Endothelial cell of umbilical vein (primary cell): ENCODE measurements at regions not wholly inside any gene's neighbourhood (a gene's known extent, or its start where the extent isn't known, plus 50 kb on each side); places are given as distances from the start of the nearest gene placed in this dataset.

ENCODE experiments used
- BruUV-seq: library from RNA; stranded (reverse); fragments of 400-500 nt; replicated peaks from 2 replicates; lab custom pipeline; 2021; lab: Mats Ljungman, UMichigan
- CTCF ChIA-PET: fragments of 300-600, 350-600 bp; sonication (Branson Sonifier 250); formaldehyde crosslinking; loops from one replicate; lab custom pipeline; 2021; ENCODE audit warnings: antibody characterized with exemption, inconsistent platforms; lab: Charles Lee
- POLR2A ChIA-PET: fragments of 300-600, 350-600 bp; sonication (Branson Sonifier 250); formaldehyde crosslinking; loops from one replicate; lab custom pipeline; 2021; ENCODE audit warnings: antibody characterized with exemption, inconsistent platforms; lab: Charles Lee
- DNase-seq: peaks from one replicate; pipeline ENCODE4 v3.0.0-alpha.2; 2011; ENCODE audit warnings: low read depth, low spot score
- FAIRE-seq: peaks from 2 replicates; lab custom pipeline; 2011; peaks lifted over from hg19 to GRCh38; lab: Jason Lieb, UNC
- H2AFZ ChIP-seq: 2 replicates; pipeline ENCODE4 v1.6.0; 2012; ENCODE audit warnings: low read depth, low read length, control low read depth, inconsistent platforms
- H3K27ac ChIP-seq: 2 replicates; pipeline ENCODE4 v1.5.1; 2011; ENCODE audit warnings: low read depth, mild to moderate bottlenecking, control low read depth, low read length, moderate library complexity; ENCODE audit not compliant: insufficient read depth
- H3K27me3 ChIP-seq, 2 experiments: 2 replicates each; pipeline versions ENCODE4 v1.6.0 to v1.6.1; 2011; ENCODE audit warnings: low read length in 2 of 2, mixed read lengths in 1 of 2; ENCODE audit not compliant: control insufficient read depth in 2 of 2, insufficient read depth in 2 of 2
- H3K36me3 ChIP-seq, 2 experiments: 2 replicates in 1 of 2; 3 replicates in 1 of 2; pipeline ENCODE4 v1.5.1; 2011; ENCODE audit warnings: low read length in 2 of 2, mild to moderate bottlenecking in 1 of 2, moderate library complexity in 1 of 2; ENCODE audit not compliant: control insufficient read depth in 2 of 2, insufficient read depth in 2 of 2; ENCODE audit errors: extremely low read depth in 1 of 2
- H3K4me1 ChIP-seq: 3 replicates; pipeline ENCODE4 v1.5.1; 2011; ENCODE audit warnings: mild to moderate bottlenecking, low read length; ENCODE audit not compliant: control insufficient read depth, insufficient read depth; ENCODE audit errors: extremely low read depth
- H3K4me2 ChIP-seq: 2 replicates; pipeline ENCODE4 v1.6.1; 2011; ENCODE audit warnings: low read length, control low read depth, mixed read lengths; ENCODE audit not compliant: insufficient read depth
- H3K4me3 ChIP-seq, 3 experiments: fragments of 200-600 bp in 1 of 3; sonication (generic), shearing (Covaris generic) in 1 of 3; replicated peaks in 1 of 3; 2 replicates each; pipeline ENCODE4 v1.5.1; 2011 to 2016; ENCODE audit warnings: control low read depth in 3 of 3, low read length in 3 of 3, mild to moderate bottlenecking in 2 of 3, inconsistent platforms in 1 of 3, low read depth in 1 of 3, moderate library complexity in 1 of 3; ENCODE audit not compliant: insufficient read depth in 1 of 3
- H3K79me2 ChIP-seq: 2 replicates; pipeline ENCODE4 v1.6.0; 2012; ENCODE audit warnings: low read length, inconsistent platforms; ENCODE audit not compliant: control insufficient read depth, insufficient read depth
- H3K9ac ChIP-seq: replicated peaks from 2 replicates; pipeline ENCODE3; 2011; ENCODE audit warnings: low read length, control low read depth; ENCODE audit not compliant: insufficient read depth; ENCODE audit errors: extremely low read depth
- H3K9me1 ChIP-seq: replicated peaks from 3 replicates; pipeline ENCODE4 v1.6.0; 2011; ENCODE audit warnings: mild to moderate bottlenecking, low read length; ENCODE audit not compliant: control insufficient read depth, insufficient read depth; ENCODE audit errors: extremely low read depth
- H3K9me3 ChIP-seq: replicated peaks from 2 replicates; pipeline ENCODE4 v1.5.1; 2012; ENCODE audit warnings: low read length, inconsistent platforms; ENCODE audit not compliant: control insufficient read depth, insufficient read depth
- H4K20me1 ChIP-seq: replicated peaks from 2 replicates; pipeline ENCODE3; 2011; ENCODE audit warnings: mild to moderate bottlenecking, low read length; ENCODE audit not compliant: control insufficient read depth, insufficient read depth; ENCODE audit errors: extremely low read depth
- EZH2 ChIP-seq: IDR thresholded peaks from 2 replicates; pipeline ENCODE4 v1.6.1; 2012; ENCODE audit warnings: borderline replicate concordance, low read depth, mild to moderate bottlenecking, moderate library complexity, low read length, inconsistent platforms; ENCODE audit not compliant: severe bottlenecking
- FOS ChIP-seq: IDR thresholded peaks from 2 replicates; pipeline ENCODE4 v1.6.1; 2011; ENCODE audit warnings: mild to moderate bottlenecking, low read length, moderate library complexity, borderline replicate concordance; ENCODE audit not compliant: insufficient read depth
- GATA2 ChIP-seq: IDR thresholded peaks from 2 replicates; pipeline ENCODE4 v1.7.0; 2011; ENCODE audit warnings: low read depth, mild to moderate bottlenecking, moderate library complexity, mixed read lengths, low read length; ENCODE audit not compliant: insufficient read length, insufficient read depth
- JUN ChIP-seq: IDR thresholded peaks from 2 replicates; pipeline ENCODE4 v1.6.1; 2011; ENCODE audit warnings: borderline replicate concordance, low read depth; ENCODE audit not compliant: insufficient read length, insufficient read depth
- MYC ChIP-seq: IDR thresholded peaks from one replicate; pipeline ENCODE4 v1.6.1; 2011; ENCODE audit warnings: mild to moderate bottlenecking, low read depth, low read length
- POLR2A ChIP-seq: IDR thresholded peaks from 2 replicates; pipeline ENCODE4 v1.6.1; 2012; ENCODE audit warnings: low read depth, mild to moderate bottlenecking, control low read depth, low read length
- POLR2AphosphoS5 ChIP-seq: IDR thresholded peaks from 2 replicates; pipeline ENCODE4 v1.6.1; 2012; ENCODE audit warnings: low read depth, mild to moderate bottlenecking, control low read depth, low read length, moderate library complexity; ENCODE audit not compliant: insufficient read depth
- dilution Hi-C: fragments of 300-500 bp; cut with MboI; formaldehyde crosslinking; loops from one replicate; pipeline ENCODE4 v1.15.0; 2019; ENCODE audit warnings: low sequenced_read_pairs; ENCODE audit not compliant: extremely low pct_ligation_motif_present
- intact Hi-C: fragments of 100-400 bp; cut with micrococcal nuclease; formaldehyde crosslinking; loops from one replicate; pipeline ENCODE4 v1.10.0; 2022
- TF ChIP-seq, protein P1 (sequence below), 2 donors: IDR thresholded peaks; 1 replicate in 1 of 2; 2 replicates in 1 of 2; pipeline ENCODE4 v1.5.1; 2011; ENCODE audit warnings: low read length in 2 of 2, mild to moderate bottlenecking in 2 of 2, moderate library complexity in 2 of 2, control low read depth in 1 of 2, inconsistent platforms in 1 of 2, low read depth in 1 of 2; ENCODE audit not compliant: insufficient read depth in 1 of 2; ENCODE audit errors: extremely low read depth in 1 of 2
- TF ChIP-seq, protein P2 (sequence below): IDR thresholded peaks from 2 replicates; pipeline ENCODE4 v1.6.1; 2011; ENCODE audit not compliant: insufficient read depth, insufficient read length

DNA sequence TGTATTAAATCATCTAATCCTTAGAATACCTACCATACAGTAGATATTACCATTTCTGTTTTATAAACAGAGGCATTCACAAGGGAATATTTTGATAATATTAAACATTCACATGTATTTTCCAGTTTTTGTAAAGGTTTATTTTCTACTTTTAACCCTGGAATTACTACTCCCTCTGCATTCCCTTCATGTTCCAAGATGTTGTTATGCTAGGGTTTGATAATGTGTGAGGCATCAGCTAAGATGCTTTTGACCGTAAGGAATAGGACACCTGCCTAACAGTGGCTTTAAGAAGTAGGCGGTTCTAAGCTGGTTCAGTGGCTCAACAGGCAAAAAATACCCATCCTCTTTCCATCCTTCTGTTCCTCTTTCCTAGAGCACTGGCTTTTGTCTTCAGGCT, 131.9 kb upstream of the USP24 start:
- no peaks in the 10 kb centered on the region for H3K9me1 ChIP-seq
- H2AFZ ChIP-seq = no peak overlapping the region
- FAIRE-seq (no peak), DNase-seq (no peak)
- H3K27ac ChIP-seq = no peak overlapping the region
- no peaks in the 10 kb centered on the region for H3K36me3 ChIP-seq
- no TSS peak for BruUV-seq
- H3K4me1 ChIP-seq = no peaks in the 10 kb centered on the region
- ChIA-PET POLR2A (no interaction called here), CTCF (interaction anchor here (0.7 to 1.7 kb wide), 5 partner anchors 9 to 70 kb away, joined by 3 to 7 read pairs (median 4); no protein-coding TSS in a partner anchor)
- no peaks in the 10 kb centered on the region for H4K20me1 ChIP-seq
- dilution Hi-C loops (no loop called here), intact Hi-C loops (no loop called here)
- H3K79me2 ChIP-seq = no peaks in the 10 kb centered on the region
- no peaks in the 10 kb centered on the region for H3K27me3 ChIP-seq
- no peak overlapping the region for H3K4me3 ChIP-seq
- TF ChIP-seq EZH2 = no peak
- TF ChIP-seq JUN = no peak
- no peak for TF ChIP-seq FOS
- no peak for TF ChIP-seq MYC
- TF ChIP-seq, protein P1, sequence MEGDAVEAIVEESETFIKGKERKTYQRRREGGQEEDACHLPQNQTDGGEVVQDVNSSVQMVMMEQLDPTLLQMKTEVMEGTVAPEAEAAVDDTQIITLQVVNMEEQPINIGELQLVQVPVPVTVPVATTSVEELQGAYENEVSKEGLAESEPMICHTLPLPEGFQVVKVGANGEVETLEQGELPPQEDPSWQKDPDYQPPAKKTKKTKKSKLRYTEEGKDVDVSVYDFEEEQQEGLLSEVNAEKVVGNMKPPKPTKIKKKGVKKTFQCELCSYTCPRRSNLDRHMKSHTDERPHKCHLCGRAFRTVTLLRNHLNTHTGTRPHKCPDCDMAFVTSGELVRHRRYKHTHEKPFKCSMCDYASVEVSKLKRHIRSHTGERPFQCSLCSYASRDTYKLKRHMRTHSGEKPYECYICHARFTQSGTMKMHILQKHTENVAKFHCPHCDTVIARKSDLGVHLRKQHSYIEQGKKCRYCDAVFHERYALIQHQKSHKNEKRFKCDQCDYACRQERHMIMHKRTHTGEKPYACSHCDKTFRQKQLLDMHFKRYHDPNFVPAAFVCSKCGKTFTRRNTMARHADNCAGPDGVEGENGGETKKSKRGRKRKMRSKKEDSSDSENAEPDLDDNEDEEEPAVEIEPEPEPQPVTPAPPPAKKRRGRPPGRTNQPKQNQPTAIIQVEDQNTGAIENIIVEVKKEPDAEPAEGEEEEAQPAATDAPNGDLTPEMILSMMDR (IDR thresholded peaks at IDR 0.05; ENCODE audit: extremely low read depth in 1 of 2, insufficient read depth in 1 of 2, low read depth in 1 of 2, low read length in 2 of 2) = no peak
- TF ChIP-seq POLR2A = no peak
- TF ChIP-seq, protein P2, sequence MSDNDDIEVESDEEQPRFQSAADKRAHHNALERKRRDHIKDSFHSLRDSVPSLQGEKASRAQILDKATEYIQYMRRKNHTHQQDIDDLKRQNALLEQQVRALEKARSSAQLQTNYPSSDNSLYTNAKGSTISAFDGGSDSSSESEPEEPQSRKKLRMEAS = no peak
- no peak for TF ChIP-seq GATA2
- TF ChIP-seq POLR2AphosphoS5 = no peak
- no peaks in the 10 kb centered on the region for H3K9me3 ChIP-seq
- no peak overlapping the region for H3K4me2 ChIP-seq
- H3K9ac ChIP-seq = no peak overlapping the region
